ENCODE measurements at regions not wholly inside any gene's neighbourhood (a gene's known extent, or its start where the extent isn't known, plus 50 kb on each side); places are given as distances from the start of the nearest gene placed in this dataset.

GRCh38 chr12:86670986-86671385 is 414.8 kb upstream of the MGAT4C start:
- POLR2A ChIA-PET, result no interaction called here
- Mint-ChIP-seq H3K27me3 (no peaks in the 10 kb centered on the region), H3K4me1 (no peaks in the 10 kb centered on the region), H3K36me3 (ENCODE audit: low read depth) (no peaks in the 10 kb centered on the region), H3K4me3 (no peak overlapping the region), H3K9me3 (peaks cover 4% of the 10 kb centered on the region), H3K27ac (no peak overlapping the region)
- no peak for TF ChIP-seq CTCF (IDR thresholded peaks at IDR 0.05)
- DNase-seq (no peak), ATAC-seq (ENCODE audit: low read depth) (no peak)
- CTCF ChIA-PET, result no interaction called here
- intact Hi-C loops (cut with micrococcal nuclease), result no loop called here

- Mint-ChIP-seq H3K9me3 (peaks cover 5% of the 10 kb centered on the region), H3K36me3 (ENCODE audit: low read depth) (no peaks in the 10 kb centered on the region), H3K27me3 (no peaks in the 10 kb centered on the region), H3K4me1 (no peaks in the 10 kb centered on the region), H3K27ac (no peak overlapping the region), H3K4me3 (no peak overlapping the region)
- ATAC-seq (ENCODE audit: low read depth) (no peak), DNase-seq (no peak)
- no peak for TF ChIP-seq CTCF (IDR thresholded peaks at IDR 0.05)
- CTCF ChIA-PET, result no interaction called here
- POLR2A ChIA-PET, result no interaction called here
- intact Hi-C loops (cut with micrococcal nuclease), result no loop called here
Measured at GRCh38 chr12:86669010-86669409, 412.8 kb upstream of the MGAT4C start.

GRCh38 chr12:86666316-86666715 is 410.1 kb upstream of the MGAT4C start:
- H3K9me3 Mint-ChIP-seq, result peaks cover 5% of the 10 kb centered on the region
- intact Hi-C loops (cut with micrococcal nuclease), result no loop called here
- ATAC-seq (ENCODE audit: low read depth) (no peak), DNase-seq (no peak)
- ChIA-PET CTCF (no interaction called here), POLR2A (no interaction called here)
- TF ChIP-seq CTCF (IDR thresholded peaks at IDR 0.05), result no peak
- no peaks in the 10 kb centered on the region for H3K27me3 Mint-ChIP-seq
- no peak overlapping the region for H3K4me3 Mint-ChIP-seq
- H3K4me1 Mint-ChIP-seq, result no peaks in the 10 kb centered on the region
- no peak overlapping the region for H3K27ac Mint-ChIP-seq
- no peaks in the 10 kb centered on the region for H3K36me3 Mint-ChIP-seq (ENCODE audit: low read depth)

- H3K27ac Mint-ChIP-seq, result no peak overlapping the region
- no peaks in the 10 kb centered on the region for H3K4me1 Mint-ChIP-seq
- TF ChIP-seq CTCF (IDR thresholded peaks at IDR 0.05), result no peak
- intact Hi-C loops (cut with micrococcal nuclease), result no loop called here
- ChIA-PET POLR2A (no interaction called here), CTCF (no interaction called here)
- no peaks in the 10 kb centered on the region for H3K36me3 Mint-ChIP-seq (ENCODE audit: low read depth)
- H3K27me3 Mint-ChIP-seq, result no peaks in the 10 kb centered on the region
- peaks cover 3% of the 10 kb centered on the region for H3K9me3 Mint-ChIP-seq
- H3K4me3 Mint-ChIP-seq, result no peak overlapping the region
- DNase-seq (no peak), ATAC-seq (ENCODE audit: low read depth) (no peak)
Measured at GRCh38 chr12:86663716-86664115, 407.5 kb upstream of the MGAT4C start.

GRCh38 chr12:86663173-86663572 is 407.0 kb upstream of the MGAT4C start:
- H3K27me3 Mint-ChIP-seq, result no peaks in the 10 kb centered on the region
- DNase-seq (no peak), ATAC-seq (ENCODE audit: low read depth) (no peak)
- intact Hi-C loops (cut with micrococcal nuclease), result no loop called here
- H3K36me3 Mint-ChIP-seq (ENCODE audit: low read depth), result no peaks in the 10 kb centered on the region
- H3K4me3 Mint-ChIP-seq, result no peak overlapping the region
- no peak overlapping the region for H3K27ac Mint-ChIP-seq
- CTCF ChIA-PET, result no interaction called here
- peaks cover 3% of the 10 kb centered on the region for H3K9me3 Mint-ChIP-seq
- no peaks in the 10 kb centered on the region for H3K4me1 Mint-ChIP-seq
- TF ChIP-seq CTCF (IDR thresholded peaks at IDR 0.05), result no peak
- POLR2A ChIA-PET, result no interaction called here
